ENCODE measurements at regions not wholly inside any gene's neighbourhood (a gene's known extent, or its start where the extent isn't known, plus 50 kb on each side); places are given as distances from the start of the nearest gene placed in this dataset.

DNA sequence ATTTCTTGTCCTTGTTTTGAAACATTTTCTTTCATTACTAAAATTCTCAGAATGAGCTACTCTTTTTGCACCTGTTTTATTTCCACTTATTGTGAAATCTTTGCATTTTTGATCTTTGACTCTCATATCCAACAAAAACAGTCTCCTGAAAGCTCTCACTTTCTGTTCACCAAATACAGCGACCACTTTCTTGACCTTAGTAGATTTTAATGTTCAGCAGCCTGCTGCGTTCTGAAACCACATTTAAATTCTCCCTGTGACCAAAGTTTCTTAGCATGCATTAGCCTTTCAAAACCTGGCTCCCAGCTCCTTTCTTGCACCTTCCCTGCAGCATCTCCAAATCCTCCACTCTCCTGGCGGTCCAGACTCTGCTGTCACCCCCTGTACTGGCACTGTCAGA lies 404.4 kb upstream of the PDE3A start:
- DNase-seq: no peak

- no peak for DNase-seq
Observed at GRCh38 chr12:19964549-19964948, 403.8 kb upstream of the PDE3A start.

GRCh38 chr12:19965196-19966038 lies 402.9 kb upstream of the PDE3A start:
- no peak for DNase-seq

DNA sequence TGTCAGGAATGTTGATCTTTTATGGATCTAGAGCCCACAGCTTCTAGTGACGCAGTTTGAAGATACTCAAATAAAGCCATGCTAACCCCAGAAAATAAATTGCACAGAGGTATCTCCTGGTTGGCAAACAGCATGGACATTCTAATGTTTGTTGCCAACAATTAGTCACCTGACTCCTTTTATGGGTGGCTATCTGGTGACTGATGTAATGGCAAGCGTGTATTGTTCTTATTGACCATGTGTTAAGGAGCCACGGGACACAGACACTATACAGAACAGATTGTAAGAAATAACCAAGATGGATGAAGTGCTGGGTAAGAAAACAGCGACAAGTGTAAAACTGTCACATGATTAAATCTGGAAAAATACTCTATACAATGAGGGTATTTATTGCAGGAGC lies 401.3 kb upstream of the PDE3A start:
- no peak for DNase-seq

- DNase-seq: no peak
Observed at GRCh38 chr12:19967431-19967830, 400.9 kb upstream of the PDE3A start.

- DNase-seq: no peak
Observed at GRCh38 chr12:19970116-19970515, 398.2 kb upstream of the PDE3A start.

- DNase-seq: no peak
Observed at GRCh38 chr12:19970821-19971220, 397.5 kb upstream of the PDE3A start.

- DNase-seq: no peak
Observed at GRCh38 chr12:19971361-19972280, 396.7 kb upstream of the PDE3A start.

- no peak for DNase-seq
Observed at GRCh38 chr12:19972325-19973288, 395.7 kb upstream of the PDE3A start.

GRCh38 chr12:19978193-19978592 lies 390.1 kb upstream of the PDE3A start:
- no peak for DNase-seq

DNA sequence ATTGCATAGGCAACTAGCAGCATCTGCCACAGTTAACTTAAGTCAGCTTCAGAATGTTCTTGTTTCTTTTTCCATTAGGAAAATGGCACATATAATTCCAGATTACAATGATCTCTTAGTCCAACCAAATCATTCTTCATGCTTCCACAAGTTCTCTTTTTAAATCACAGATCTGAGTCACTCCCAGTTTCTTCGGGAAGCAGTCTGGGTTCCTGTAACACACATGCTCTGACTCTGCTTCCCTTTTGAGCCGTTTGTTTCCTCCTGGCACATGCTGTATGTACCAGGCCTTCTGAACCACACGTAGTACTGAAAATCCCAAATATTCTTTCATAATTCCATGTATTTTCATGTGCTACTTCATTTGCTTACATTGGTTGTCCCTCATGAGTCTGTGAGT lies 388.8 kb upstream of the PDE3A start:
- no peak for DNase-seq

DNA sequence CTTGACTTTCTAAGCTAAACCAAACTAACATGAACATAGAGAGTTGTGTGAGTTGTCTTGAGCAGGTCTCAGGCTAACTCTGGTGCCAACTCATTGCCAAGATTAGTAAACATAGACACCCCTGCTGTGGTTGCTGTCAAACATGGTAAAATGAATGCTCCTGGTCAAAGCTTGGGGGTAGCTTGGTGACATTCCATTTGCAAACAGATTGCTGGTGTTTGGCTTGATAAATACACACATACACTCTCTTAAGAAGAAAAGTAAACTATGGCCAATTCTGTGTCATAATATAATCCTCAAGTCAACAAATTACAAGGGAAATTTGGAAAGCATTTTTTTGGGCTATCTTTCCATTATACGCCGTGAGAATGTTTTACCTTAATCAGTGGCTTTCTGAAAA lies 386.4 kb upstream of the PDE3A start:
- no peak for DNase-seq

DNA sequence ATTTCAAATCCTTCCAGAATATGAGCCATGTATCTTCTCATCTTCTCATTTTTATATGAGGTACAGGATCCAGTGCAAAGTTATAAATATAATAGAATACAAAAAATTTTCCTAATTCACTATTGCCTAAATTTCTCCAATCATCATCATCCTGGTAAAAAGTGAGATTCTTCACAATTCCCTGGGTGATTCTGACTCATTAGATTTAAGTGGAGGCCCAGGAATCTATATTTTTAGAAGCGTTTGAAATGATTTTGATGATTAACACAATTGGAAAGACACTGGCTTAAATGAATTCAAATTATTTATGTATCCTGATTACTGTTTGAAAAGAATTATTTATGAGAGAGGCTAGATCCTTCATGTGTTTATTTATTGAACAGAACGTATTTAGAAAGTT lies 380.3 kb upstream of the PDE3A start:
- no peak for DNase-seq

GRCh38 chr12:19988459-19988873 lies 379.9 kb upstream of the PDE3A start:
- no peak for DNase-seq

GRCh38 chr12:19988948-19989347 lies 379.4 kb upstream of the PDE3A start:
- no peak for DNase-seq

GRCh38 chr12:19991146-19991545 lies 377.2 kb upstream of the PDE3A start:
- DNase-seq: no peak

GRCh38 chr12:19992311-19992710 lies 376.0 kb upstream of the PDE3A start:
- DNase-seq: no peak

DNA sequence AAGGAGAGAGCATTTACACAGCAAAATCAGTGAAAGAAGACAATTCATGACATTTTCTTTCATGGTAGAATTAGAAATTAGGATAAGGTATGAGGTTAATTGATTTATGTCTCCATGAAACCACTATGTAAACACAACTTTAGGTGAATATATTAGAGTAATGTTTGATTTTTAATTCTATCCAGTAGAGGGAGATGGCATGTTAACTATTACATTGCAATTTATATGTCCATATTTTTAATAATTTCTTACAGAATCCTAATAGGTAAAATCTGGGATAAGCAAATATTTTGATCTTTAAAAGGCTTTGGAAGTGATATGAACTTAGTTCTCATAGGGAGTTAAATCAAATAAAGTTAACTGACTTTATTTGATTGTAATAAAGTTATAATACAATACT lies 373.4 kb upstream of the PDE3A start:
- no peak for DNase-seq

GRCh38 chr12:19997656-19998400 lies 370.5 kb upstream of the PDE3A start:
- no peak for DNase-seq

DNA sequence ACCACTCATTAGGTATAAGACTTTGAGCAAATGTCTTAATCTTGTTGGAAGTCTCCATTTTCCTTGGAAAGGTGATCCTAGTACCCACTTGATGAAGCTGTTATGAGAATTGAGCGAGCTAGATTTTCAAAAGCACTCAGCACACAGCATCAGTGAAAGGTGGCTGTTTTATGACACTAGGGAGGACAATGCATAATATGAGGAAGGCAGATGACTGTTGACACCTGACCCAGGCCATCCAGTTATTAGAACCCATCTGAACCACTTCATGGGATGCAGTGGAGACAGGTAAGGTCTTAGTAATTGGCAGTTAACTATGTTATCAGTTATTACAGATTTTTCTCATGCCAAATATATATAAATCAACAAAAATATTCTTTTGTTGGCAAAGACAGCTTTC lies 369.9 kb upstream of the PDE3A start:
- DNase-seq: no peak

GRCh38 chr12:19998961-19999804 lies 369.2 kb upstream of the PDE3A start:
- no peak for DNase-seq

Measured in stimulated activated CD4-positive, alpha-beta T cell treated with anti-CD3 and anti-CD28 coated beads, Interleukin-1b, Interleukin-23, amount 100 ng/mL, for 48 hours (primary cell).